ENCODE measurements at regions not wholly inside any gene's neighbourhood (a gene's known extent, or its start where the extent isn't known, plus 50 kb on each side); places are given as distances from the start of the nearest gene placed in this dataset.

GRCh38 chr9:82923092-82923911 is 139.6 kb downstream of the RASEF start:
- Mint-ChIP-seq H3K36me3 (ENCODE audit: low read depth) (no peaks in the 10 kb centered on the region), H3K27ac (no peak overlapping the region), H3K27me3 (ENCODE audit: insufficient read depth) (no peaks in the 10 kb centered on the region; the same call in 1 of the 2 replicates), H3K4me3 (no peak overlapping the region), H3K4me1 (ENCODE audit: low read depth) (no peaks in the 10 kb centered on the region), H3K9me3 (no peaks in the 10 kb centered on the region)
- no peak for TF ChIP-seq CTCF (IDR thresholded peaks at IDR 0.05)
- DNase-seq = no peak

DNA sequence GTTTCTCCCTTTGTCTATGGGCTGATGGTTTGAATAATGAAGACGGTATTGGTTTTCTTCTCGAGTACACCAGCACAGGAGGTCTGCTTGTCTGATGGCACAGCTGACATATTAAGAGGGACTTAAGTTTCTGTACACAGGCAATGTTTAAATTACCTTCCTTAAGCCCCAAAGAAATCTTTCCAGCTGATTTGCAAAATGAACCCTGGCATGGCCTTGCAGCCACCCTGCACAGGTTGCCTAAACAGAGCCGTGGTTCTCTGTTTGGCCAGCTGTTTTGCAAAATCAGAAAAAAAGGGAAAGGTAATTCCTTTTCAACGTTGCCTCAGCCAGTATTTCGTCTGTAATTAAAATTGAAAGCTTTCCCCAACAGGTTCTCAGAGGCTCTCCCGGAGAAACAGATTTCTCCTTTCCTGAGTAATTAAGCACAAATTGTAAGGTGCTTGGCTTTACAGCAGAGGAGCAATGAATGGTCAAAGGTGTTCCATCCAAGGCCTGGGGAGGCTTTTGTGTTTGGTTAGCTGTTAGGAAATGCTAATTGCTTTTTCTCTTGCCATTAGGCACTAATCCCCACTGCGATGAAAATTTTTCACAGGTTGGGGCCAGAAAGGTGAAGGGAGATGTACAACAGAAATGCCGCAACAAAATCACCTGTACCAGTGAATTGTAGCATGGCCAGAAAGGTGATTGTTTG is 138.9 kb downstream of the RASEF start:
- no peak for TF ChIP-seq CTCF (IDR thresholded peaks at IDR 0.05)
- Mint-ChIP-seq H3K27ac (no peak overlapping the region), H3K36me3 (ENCODE audit: low read depth) (no peaks in the 10 kb centered on the region), H3K4me3 (no peak overlapping the region), H3K27me3 (ENCODE audit: insufficient read depth) (no peaks in the 10 kb centered on the region; the same call in 1 of the 2 replicates), H3K9me3 (no peaks in the 10 kb centered on the region), H3K4me1 (ENCODE audit: low read depth) (no peaks in the 10 kb centered on the region)
- no peak for DNase-seq
